ENCODE measurements at regions not wholly inside any gene's neighbourhood (a gene's known extent, or its start where the extent isn't known, plus 50 kb on each side); places are given as distances from the start of the nearest gene placed in this dataset.

DNA sequence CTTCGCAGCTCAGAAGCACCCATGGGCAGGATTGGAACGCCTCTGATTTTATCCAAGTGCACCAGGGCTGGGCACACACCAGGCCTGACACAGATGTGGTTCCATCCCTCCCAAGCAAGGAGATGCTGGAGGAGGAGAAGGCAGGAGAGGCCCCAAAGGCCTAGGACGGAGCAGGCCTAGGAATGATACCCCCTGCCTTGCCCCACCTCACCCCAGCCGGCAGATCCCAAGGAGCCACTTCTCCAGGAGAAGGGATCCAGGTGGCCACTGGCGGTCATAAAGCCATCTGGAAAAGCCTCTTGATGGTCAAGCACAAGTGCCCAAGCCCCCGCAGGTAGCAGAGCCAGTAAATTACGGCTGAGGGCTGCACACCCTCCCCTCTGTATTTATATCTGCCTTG, 211.8 kb downstream of the TBC1D2B start:
- TF ChIP-seq POLR2AphosphoS5 (IDR thresholded peaks at IDR 0.05; ENCODE audit: low read depth, low read length) (no peak), TAF1 (IDR thresholded peaks at IDR 0.05; ENCODE audit: borderline replicate concordance, insufficient read depth, low read length) (no peak), FOXP2 (optimal IDR thresholded peaks at IDR 0.05; ENCODE audit: borderline replicate concordance, extremely low read depth, extremely low read length, insufficient read depth) (no peak), SIN3A (IDR thresholded peaks at IDR 0.05; ENCODE audit: borderline replicate concordance, insufficient read depth, low read length) (no peak)
- TF ChIP-seq, protein P1, sequence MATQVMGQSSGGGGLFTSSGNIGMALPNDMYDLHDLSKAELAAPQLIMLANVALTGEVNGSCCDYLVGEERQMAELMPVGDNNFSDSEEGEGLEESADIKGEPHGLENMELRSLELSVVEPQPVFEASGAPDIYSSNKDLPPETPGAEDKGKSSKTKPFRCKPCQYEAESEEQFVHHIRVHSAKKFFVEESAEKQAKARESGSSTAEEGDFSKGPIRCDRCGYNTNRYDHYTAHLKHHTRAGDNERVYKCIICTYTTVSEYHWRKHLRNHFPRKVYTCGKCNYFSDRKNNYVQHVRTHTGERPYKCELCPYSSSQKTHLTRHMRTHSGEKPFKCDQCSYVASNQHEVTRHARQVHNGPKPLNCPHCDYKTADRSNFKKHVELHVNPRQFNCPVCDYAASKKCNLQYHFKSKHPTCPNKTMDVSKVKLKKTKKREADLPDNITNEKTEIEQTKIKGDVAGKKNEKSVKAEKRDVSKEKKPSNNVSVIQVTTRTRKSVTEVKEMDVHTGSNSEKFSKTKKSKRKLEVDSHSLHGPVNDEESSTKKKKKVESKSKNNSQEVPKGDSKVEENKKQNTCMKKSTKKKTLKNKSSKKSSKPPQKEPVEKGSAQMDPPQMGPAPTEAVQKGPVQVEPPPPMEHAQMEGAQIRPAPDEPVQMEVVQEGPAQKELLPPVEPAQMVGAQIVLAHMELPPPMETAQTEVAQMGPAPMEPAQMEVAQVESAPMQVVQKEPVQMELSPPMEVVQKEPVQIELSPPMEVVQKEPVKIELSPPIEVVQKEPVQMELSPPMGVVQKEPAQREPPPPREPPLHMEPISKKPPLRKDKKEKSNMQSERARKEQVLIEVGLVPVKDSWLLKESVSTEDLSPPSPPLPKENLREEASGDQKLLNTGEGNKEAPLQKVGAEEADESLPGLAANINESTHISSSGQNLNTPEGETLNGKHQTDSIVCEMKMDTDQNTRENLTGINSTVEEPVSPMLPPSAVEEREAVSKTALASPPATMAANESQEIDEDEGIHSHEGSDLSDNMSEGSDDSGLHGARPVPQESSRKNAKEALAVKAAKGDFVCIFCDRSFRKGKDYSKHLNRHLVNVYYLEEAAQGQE (IDR thresholded peaks at IDR 0.05; ENCODE audit: insufficient read depth in 1 of 2, low read depth in 2 of 2, low read length in 2 of 2), result no peak

DNA sequence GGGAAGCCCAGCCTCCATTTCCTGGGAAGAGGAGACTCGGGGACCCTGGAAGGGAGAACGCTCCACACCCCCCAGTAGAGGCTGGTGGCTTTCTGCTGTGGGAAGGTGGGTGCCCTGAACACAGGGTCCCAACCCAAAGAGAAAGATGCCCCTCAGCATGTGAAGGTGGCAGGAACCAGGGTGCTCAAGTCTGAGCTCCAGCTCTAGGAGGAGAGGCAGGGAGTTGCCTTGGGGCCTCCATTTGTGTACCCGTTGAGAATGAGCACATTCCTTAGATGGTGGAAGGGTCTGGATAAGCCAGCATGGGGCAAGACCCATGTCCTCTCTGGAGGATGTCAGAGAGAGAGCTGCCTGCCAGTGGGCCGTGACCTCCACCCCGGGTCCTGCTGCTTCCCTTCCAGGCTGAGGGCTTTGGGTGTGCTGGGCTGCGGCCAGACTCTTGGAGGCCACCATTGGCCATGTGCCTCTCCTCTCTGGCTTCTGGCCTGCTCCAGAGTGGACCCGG, 212.4 kb downstream of the TBC1D2B start:
- TF ChIP-seq SIN3A (IDR thresholded peaks at IDR 0.05; ENCODE audit: borderline replicate concordance, insufficient read depth, low read length), result no peak
- TF ChIP-seq, protein P1 (IDR thresholded peaks at IDR 0.05; ENCODE audit: insufficient read depth in 1 of 2, low read depth in 2 of 2, low read length in 2 of 2), result no peak
- TF ChIP-seq POLR2AphosphoS5 (IDR thresholded peaks at IDR 0.05; ENCODE audit: low read depth, low read length), result no peak
- TF ChIP-seq FOXP2 (optimal IDR thresholded peaks at IDR 0.05; ENCODE audit: borderline replicate concordance, extremely low read depth, extremely low read length, insufficient read depth), result no peak
- TF ChIP-seq TAF1 (IDR thresholded peaks at IDR 0.05; ENCODE audit: borderline replicate concordance, insufficient read depth, low read length), result no peak

DNA sequence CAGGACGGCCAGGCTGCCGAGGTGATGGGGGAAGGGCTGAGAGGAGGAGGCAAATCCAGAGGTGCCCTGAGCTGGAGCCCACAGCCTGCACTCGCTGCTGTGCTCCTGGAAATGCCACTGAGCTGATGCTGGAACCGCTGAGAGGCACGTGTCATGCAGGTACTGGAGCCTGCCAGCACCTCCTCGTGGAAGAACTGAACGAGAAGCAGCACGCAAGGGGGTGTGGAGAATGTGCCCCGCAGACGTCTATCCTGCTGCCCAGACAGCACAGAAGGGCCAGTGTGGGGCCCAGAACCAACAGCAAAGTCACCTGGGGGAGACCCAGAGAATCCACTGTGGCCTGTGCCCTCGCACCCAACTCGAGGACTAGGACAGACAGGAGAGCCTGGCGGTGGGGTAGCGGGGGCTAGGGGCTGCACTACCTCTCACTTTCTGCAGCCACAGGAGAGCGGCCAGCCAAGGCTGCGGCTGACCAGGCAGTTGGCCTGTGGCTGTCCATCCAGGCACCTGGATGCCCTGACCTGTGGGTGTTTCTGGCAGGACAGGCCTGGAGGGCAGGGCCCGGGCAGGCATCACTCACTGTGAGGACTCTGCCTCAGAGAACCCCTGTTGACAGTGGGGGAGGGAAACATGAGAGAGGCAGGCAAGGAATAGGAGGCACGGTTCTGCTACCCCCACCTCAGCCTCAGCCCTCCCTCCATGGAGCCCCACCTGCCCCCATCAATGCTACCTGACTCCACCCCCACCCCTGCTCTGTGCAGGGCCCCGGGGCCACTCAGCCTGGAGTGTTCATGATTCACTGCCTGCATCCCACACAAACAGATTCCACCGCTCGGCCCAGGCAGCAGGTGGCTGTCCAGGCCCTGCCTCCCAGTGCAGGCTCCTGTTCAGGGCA, 213.1 kb downstream of the TBC1D2B start:
- TF ChIP-seq FOXP2 (optimal IDR thresholded peaks at IDR 0.05; ENCODE audit: borderline replicate concordance, extremely low read depth, extremely low read length, insufficient read depth), result no peak
- no peak for TF ChIP-seq TAF1 (IDR thresholded peaks at IDR 0.05; ENCODE audit: borderline replicate concordance, insufficient read depth, low read length)
- TF ChIP-seq SIN3A (IDR thresholded peaks at IDR 0.05; ENCODE audit: borderline replicate concordance, insufficient read depth, low read length), result no peak
- TF ChIP-seq POLR2AphosphoS5 (IDR thresholded peaks at IDR 0.05; ENCODE audit: low read depth, low read length), result no peak
- TF ChIP-seq, protein P1 (IDR thresholded peaks at IDR 0.05; ENCODE audit: insufficient read depth in 1 of 2, low read depth in 2 of 2, low read length in 2 of 2), result no peak

DNA sequence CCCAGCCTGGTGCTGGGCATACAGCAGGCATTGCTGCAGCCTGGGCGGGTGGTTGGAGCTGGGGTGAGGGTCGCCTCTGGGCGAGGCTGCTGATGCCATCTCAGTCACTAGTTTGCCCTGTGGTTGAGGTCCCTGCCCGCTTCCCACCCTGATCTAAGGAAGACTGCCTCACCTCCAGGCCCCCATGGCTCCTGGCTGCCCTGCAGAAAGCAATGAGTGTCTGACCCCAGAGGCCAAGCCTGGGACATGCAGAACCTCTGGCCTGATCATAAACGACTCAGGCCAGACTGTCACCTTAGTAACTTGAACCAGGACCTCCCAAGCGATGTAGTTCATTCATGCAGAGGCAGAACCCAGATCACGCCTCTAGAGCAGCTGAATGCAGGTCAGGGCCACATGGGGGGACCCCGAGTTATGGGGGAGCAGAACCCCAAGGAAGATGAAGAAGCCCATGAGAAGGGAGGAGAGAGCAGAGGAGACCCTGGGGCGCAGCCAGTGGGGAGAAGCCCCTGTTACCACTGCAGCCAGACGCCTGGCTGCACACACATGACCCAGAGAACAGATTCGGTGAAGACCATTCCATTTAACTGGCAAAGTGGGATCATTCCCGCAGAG, 213.9 kb downstream of the TBC1D2B start:
- TF ChIP-seq SIN3A (IDR thresholded peaks at IDR 0.05; ENCODE audit: borderline replicate concordance, insufficient read depth, low read length), result no peak
- TF ChIP-seq FOXP2 (optimal IDR thresholded peaks at IDR 0.05; ENCODE audit: borderline replicate concordance, extremely low read depth, extremely low read length, insufficient read depth), result no peak

DNA sequence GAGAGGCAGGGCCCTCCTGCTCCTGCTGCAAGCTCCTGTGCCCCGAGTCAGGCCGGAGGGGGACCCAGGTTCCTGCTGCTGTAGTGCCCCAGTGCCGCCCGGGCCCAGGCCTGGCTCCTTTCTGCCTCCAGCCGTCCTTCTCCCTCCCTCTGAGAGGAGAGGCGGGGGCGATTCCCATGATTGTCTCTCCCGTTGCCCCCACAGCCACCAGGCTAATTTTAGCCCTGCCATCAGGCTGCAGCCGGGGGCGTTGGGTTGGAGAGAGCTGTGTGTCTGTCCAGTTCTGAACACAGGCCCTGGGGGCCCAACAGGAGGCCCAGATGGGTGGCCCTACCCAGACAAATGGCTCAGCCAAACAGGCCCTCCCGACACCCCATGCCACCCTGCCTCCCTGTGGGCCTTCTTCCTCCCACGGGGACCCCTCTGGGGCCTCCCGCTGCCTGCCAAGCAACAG, 214.8 kb downstream of the TBC1D2B start:
- TF ChIP-seq, protein P1 (IDR thresholded peaks at IDR 0.05; ENCODE audit: insufficient read depth in 1 of 2, low read depth in 2 of 2, low read length in 2 of 2), result no peak
- TF ChIP-seq TAF1 (IDR thresholded peaks at IDR 0.05; ENCODE audit: borderline replicate concordance, insufficient read depth, low read length) (no peak), POLR2AphosphoS5 (IDR thresholded peaks at IDR 0.05; ENCODE audit: low read depth, low read length) (no peak), SIN3A (IDR thresholded peaks at IDR 0.05; ENCODE audit: borderline replicate concordance, insufficient read depth, low read length) (no peak), FOXP2 (optimal IDR thresholded peaks at IDR 0.05; ENCODE audit: borderline replicate concordance, extremely low read depth, extremely low read length, insufficient read depth) (no peak)

Measured in PFSK-1 (cell line).